Raji (cell line): ENCODE measurements at regions not wholly inside any gene's neighbourhood (a gene's known extent, or its start where the extent isn't known, plus 50 kb on each side); places are given as distances from the start of the nearest gene placed in this dataset.

Source experiments
- POLR2A ChIP-seq: IDR thresholded peaks from 2 replicates; pipeline ENCODE4 v1.6.1; 2011; ENCODE audit warnings: low read depth, low read length, control low read depth; ENCODE audit not compliant: insufficient read depth

- no peak for TF ChIP-seq POLR2A
These were observed 375.1 kb downstream of the SHQ1 start for GRCh38 chr3:72473156-72473555.

- TF ChIP-seq POLR2A = no peak
These were observed 377.3 kb downstream of the SHQ1 start for GRCh38 chr3:72470904-72471417.

- no peak for TF ChIP-seq POLR2A
These were observed 382.4 kb downstream of the SHQ1 start for GRCh38 chr3:72465853-72466252.

- no peak for TF ChIP-seq POLR2A
These were observed 385.2 kb downstream of the SHQ1 start for GRCh38 chr3:72463083-72463482.

GRCh38 chr3:72462595-72463011 lies 385.6 kb downstream of the SHQ1 start:
- no peak for TF ChIP-seq POLR2A

GRCh38 chr3:72461787-72462186 lies 386.5 kb downstream of the SHQ1 start:
- no peak for TF ChIP-seq POLR2A

- TF ChIP-seq POLR2A = no peak
These were observed 387.8 kb downstream of the SHQ1 start for GRCh38 chr3:72460205-72461174.

- no peak for TF ChIP-seq POLR2A
These were observed 388.7 kb downstream of the SHQ1 start for GRCh38 chr3:72459588-72459987.

GRCh38 chr3:72458375-72458774 lies 389.9 kb downstream of the SHQ1 start:
- no peak for TF ChIP-seq POLR2A

GRCh38 chr3:72454441-72454840 lies 393.8 kb downstream of the SHQ1 start:
- TF ChIP-seq POLR2A = no peak

- no peak for TF ChIP-seq POLR2A
These were observed 394.5 kb downstream of the SHQ1 start for GRCh38 chr3:72453706-72454105.

- no peak for TF ChIP-seq POLR2A
These were observed 395.5 kb downstream of the SHQ1 start for GRCh38 chr3:72452745-72453144.

- no peak for TF ChIP-seq POLR2A
These were observed 396.4 kb downstream of the SHQ1 start for GRCh38 chr3:72451841-72452240.

GRCh38 chr3:72449551-72449950 lies 398.7 kb downstream of the SHQ1 start:
- TF ChIP-seq POLR2A = no peak

GRCh38 chr3:72448858-72449257 lies 399.4 kb downstream of the SHQ1 start:
- TF ChIP-seq POLR2A = no peak

GRCh38 chr3:72448375-72448823 lies 399.8 kb downstream of the SHQ1 start:
- no peak for TF ChIP-seq POLR2A
